ENCODE measurements at regions not wholly inside any gene's neighbourhood (a gene's known extent, or its start where the extent isn't known, plus 50 kb on each side); places are given as distances from the start of the nearest gene placed in this dataset.
"Not testable (repeated sequence)": the region's sequence is repeated elsewhere in the genome, so short reads cannot be mapped to it uniquely, and the experiment has no call there.

GRCh38 chr1:30009720-30010119 is 713.7 kb downstream of the MATN1 start:
- no peaks in the 10 kb centered on the region for H3K4me1 Mint-ChIP-seq
- peak; percentile 27 for DNase-seq
- H3K27ac Mint-ChIP-seq, result no peak overlapping the region
- no peaks in the 10 kb centered on the region for H3K27me3 Mint-ChIP-seq
- intact Hi-C loops (cut with micrococcal nuclease), result no loop called here
- no peak overlapping the region for H3K4me3 Mint-ChIP-seq
- H3K9me3 Mint-ChIP-seq, result no peaks in the 10 kb centered on the region
- H3K36me3 Mint-ChIP-seq (ENCODE audit: low read depth), result no peaks in the 10 kb centered on the region

GRCh38 chr1:30008998-30009657 is 714.3 kb downstream of the MATN1 start:
- no peaks in the 10 kb centered on the region for H3K9me3 Mint-ChIP-seq
- no peak overlapping the region for H3K27ac Mint-ChIP-seq
- intact Hi-C loops (cut with micrococcal nuclease), result no loop called here
- H3K4me3 Mint-ChIP-seq, result no peak overlapping the region
- no peaks in the 10 kb centered on the region for H3K36me3 Mint-ChIP-seq (ENCODE audit: low read depth)
- H3K4me1 Mint-ChIP-seq, result no peaks in the 10 kb centered on the region
- H3K27me3 Mint-ChIP-seq, result no peaks in the 10 kb centered on the region
- DNase-seq, result peak; percentile 35

GRCh38 chr1:30008372-30008997 is 714.9 kb downstream of the MATN1 start:
- Mint-ChIP-seq H3K27ac (no peak overlapping the region), H3K4me1 (no peaks in the 10 kb centered on the region), H3K4me3 (no peak overlapping the region), H3K36me3 (ENCODE audit: low read depth) (no peaks in the 10 kb centered on the region), H3K9me3 (no peaks in the 10 kb centered on the region), H3K27me3 (no peaks in the 10 kb centered on the region)
- peak; percentile 40 for DNase-seq
- intact Hi-C loops (cut with micrococcal nuclease), result no loop called here

- Mint-ChIP-seq H3K36me3 (ENCODE audit: low read depth) (no peaks in the 10 kb centered on the region), H3K4me3 (no peak overlapping the region), H3K4me1 (no peaks in the 10 kb centered on the region), H3K27ac (no peak overlapping the region), H3K27me3 (no peaks in the 10 kb centered on the region), H3K9me3 (no peaks in the 10 kb centered on the region)
- no peak for DNase-seq
- intact Hi-C loops (cut with micrococcal nuclease), result no loop called here
Observed at GRCh38 chr1:30005972-30006619, 717.3 kb downstream of the MATN1 start.

GRCh38 chr1:30001732-30002039 is 721.7 kb downstream of the MATN1 start:
- Mint-ChIP-seq H3K27ac (no peak overlapping the region), H3K4me3 (no peak overlapping the region), H3K4me1 (no peaks in the 10 kb centered on the region), H3K27me3 (no peaks in the 10 kb centered on the region), H3K36me3 (ENCODE audit: low read depth) (no peaks in the 10 kb centered on the region), H3K9me3 (no peaks in the 10 kb centered on the region)
- intact Hi-C loops (cut with micrococcal nuclease), result no loop called here
- peak; percentile 34 for DNase-seq

- Mint-ChIP-seq H3K4me3 (no peak overlapping the region), H3K36me3 (ENCODE audit: low read depth) (no peaks in the 10 kb centered on the region), H3K27ac (no peak overlapping the region), H3K4me1 (no peaks in the 10 kb centered on the region), H3K27me3 (no peaks in the 10 kb centered on the region), H3K9me3 (no peaks in the 10 kb centered on the region)
- intact Hi-C loops (cut with micrococcal nuclease), result no loop called here
- DNase-seq, result peak; percentile 38
Observed at GRCh38 chr1:30001011-30001731, 722.2 kb downstream of the MATN1 start.

GRCh38 chr1:30000266-30000665 is 723.1 kb downstream of the MATN1 start:
- Mint-ChIP-seq H3K27me3 (no peaks in the 10 kb centered on the region), H3K4me1 (no peaks in the 10 kb centered on the region), H3K9me3 (no peaks in the 10 kb centered on the region), H3K4me3 (no peak overlapping the region), H3K27ac (no peak overlapping the region), H3K36me3 (ENCODE audit: low read depth) (no peaks in the 10 kb centered on the region)
- intact Hi-C loops (cut with micrococcal nuclease), result no loop called here
- no peak for DNase-seq

- H3K27ac Mint-ChIP-seq, result no peak overlapping the region
Observed at GRCh38 chr1:29999595-29999994, 723.8 kb downstream of the MATN1 start.

GRCh38 chr1:29998686-29999085 is 724.7 kb downstream of the MATN1 start:
- H3K4me1 Mint-ChIP-seq, result no peaks in the 10 kb centered on the region
- intact Hi-C loops (cut with micrococcal nuclease), result no loop called here
- no peaks in the 10 kb centered on the region for H3K27me3 Mint-ChIP-seq
- no peak overlapping the region for H3K4me3 Mint-ChIP-seq
- peaks cover 3% of the 10 kb centered on the region for H3K9me3 Mint-ChIP-seq
- no peaks in the 10 kb centered on the region for H3K36me3 Mint-ChIP-seq (ENCODE audit: low read depth)
- DNase-seq, result peak; percentile 27
- H3K27ac Mint-ChIP-seq, result no peak overlapping the region

More at GRCh38 chr1:29999595-29999994, 723.8 kb downstream of the MATN1 start:
- H3K36me3 Mint-ChIP-seq (ENCODE audit: low read depth), result no peaks in the 10 kb centered on the region
- H3K4me3 Mint-ChIP-seq, result no peak overlapping the region
- H3K27me3 Mint-ChIP-seq, result no peaks in the 10 kb centered on the region
- H3K9me3 Mint-ChIP-seq, result no peaks in the 10 kb centered on the region
- no peak for DNase-seq
- intact Hi-C loops (cut with micrococcal nuclease), result no loop called here
- H3K4me1 Mint-ChIP-seq, result no peaks in the 10 kb centered on the region

GRCh38 chr1:29997818-29998217 is 725.6 kb downstream of the MATN1 start:
- H3K27ac Mint-ChIP-seq, H3K4me1 Mint-ChIP-seq: not testable (repeated sequence)

GRCh38 chr1:29993950-29994349 is 729.4 kb downstream of the MATN1 start:
- no peaks in the 10 kb centered on the region for H3K4me1 Mint-ChIP-seq

More at GRCh38 chr1:29997818-29998217, 725.6 kb downstream of the MATN1 start:
- intact Hi-C loops (cut with micrococcal nuclease); H3K9me3 Mint-ChIP-seq; DNase-seq; H3K4me3 Mint-ChIP-seq; H3K27me3 Mint-ChIP-seq; H3K36me3 Mint-ChIP-seq (ENCODE audit: low read depth): not testable (repeated sequence)

GRCh38 chr1:29991815-29992214 is 731.6 kb downstream of the MATN1 start:
- no peak for DNase-seq
- Mint-ChIP-seq H3K27ac (no peak overlapping the region), H3K4me3 (no peak overlapping the region), H3K4me1 (no peaks in the 10 kb centered on the region), H3K36me3 (ENCODE audit: low read depth) (peaks cover 2% of the 10 kb centered on the region), H3K9me3 (peaks cover 10% of the 10 kb centered on the region), H3K27me3 (peaks cover 3% of the 10 kb centered on the region)
- intact Hi-C loops (cut with micrococcal nuclease), result no loop called here

More at GRCh38 chr1:29993950-29994349, 729.4 kb downstream of the MATN1 start:
- intact Hi-C loops (cut with micrococcal nuclease), result no loop called here
- H3K27ac Mint-ChIP-seq, result no peak overlapping the region
- H3K9me3 Mint-ChIP-seq, result peaks cover 10% of the 10 kb centered on the region
- H3K36me3 Mint-ChIP-seq (ENCODE audit: low read depth), result peaks cover 2% of the 10 kb centered on the region
- no peaks in the 10 kb centered on the region for H3K27me3 Mint-ChIP-seq
- DNase-seq, result no peak
- no peak overlapping the region for H3K4me3 Mint-ChIP-seq

- Mint-ChIP-seq H3K4me1 (no peaks in the 10 kb centered on the region), H3K27ac (no peak overlapping the region), H3K27me3 (peaks cover 3% of the 10 kb centered on the region), H3K36me3 (ENCODE audit: low read depth) (peaks cover 2% of the 10 kb centered on the region), H3K4me3 (no peak overlapping the region), H3K9me3 (peaks cover 10% of the 10 kb centered on the region)
- intact Hi-C loops (cut with micrococcal nuclease), result no loop called here
- DNase-seq, result no peak
Observed at GRCh38 chr1:29991025-29991424, 732.4 kb downstream of the MATN1 start.

GRCh38 chr1:29990304-29990703 is 733.1 kb downstream of the MATN1 start:
- peaks cover 3% of the 10 kb centered on the region for H3K27me3 Mint-ChIP-seq
- no peak for DNase-seq
- peaks cover 10% of the 10 kb centered on the region for H3K9me3 Mint-ChIP-seq
- intact Hi-C loops (cut with micrococcal nuclease), result no loop called here
- no peaks in the 10 kb centered on the region for H3K4me1 Mint-ChIP-seq
- no peak overlapping the region for H3K4me3 Mint-ChIP-seq
- peaks cover 2% of the 10 kb centered on the region for H3K36me3 Mint-ChIP-seq (ENCODE audit: low read depth)
- H3K27ac Mint-ChIP-seq, result no peak overlapping the region

Data from activated CD4-positive, alpha-beta T cell treated with anti-CD3 and anti-CD28 coated beads, Interleukin-2, amount 10 ng/mL, durations not matched to agents 24 days and 14 days (primary cell).